CD1c-positive myeloid dendritic cell (primary cell): ENCODE measurements at regions not wholly inside any gene's neighbourhood (a gene's known extent, or its start where the extent isn't known, plus 50 kb on each side); places are given as distances from the start of the nearest gene placed in this dataset.

Source experiments
- DNase-seq: peaks from one replicate; pipeline ENCODE4 v3.0.0-alpha.2; 2016; ENCODE audit errors: extremely low spot score

DNA sequence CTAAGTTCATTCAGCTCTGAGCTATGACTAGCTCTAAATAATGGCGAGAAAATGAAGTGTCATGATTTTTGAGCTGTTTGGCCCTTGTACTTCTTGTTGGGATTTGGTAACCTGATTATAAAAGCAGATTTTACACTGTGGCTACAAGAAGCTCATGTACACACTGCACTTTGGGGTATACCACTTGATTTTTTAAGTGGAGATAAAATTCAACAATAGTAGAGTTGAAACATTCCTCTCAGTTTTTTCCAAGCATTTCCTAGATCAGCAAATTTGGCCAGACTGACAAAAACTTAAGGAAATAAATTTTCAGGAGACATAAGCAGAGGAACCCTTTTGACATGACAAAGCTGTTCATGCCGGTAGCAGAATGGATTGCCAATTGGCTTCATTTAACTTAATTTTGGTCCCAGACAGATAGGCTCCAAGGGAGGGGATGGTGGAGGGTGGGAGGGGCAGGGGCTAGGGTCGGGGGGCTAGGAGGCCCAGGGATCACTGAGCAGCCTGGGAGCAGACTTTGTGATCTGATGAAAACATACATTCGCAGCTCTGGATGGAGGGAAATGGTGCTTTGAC, 575.9 kb downstream of the METTL15 start:
- no peak for DNase-seq

DNA sequence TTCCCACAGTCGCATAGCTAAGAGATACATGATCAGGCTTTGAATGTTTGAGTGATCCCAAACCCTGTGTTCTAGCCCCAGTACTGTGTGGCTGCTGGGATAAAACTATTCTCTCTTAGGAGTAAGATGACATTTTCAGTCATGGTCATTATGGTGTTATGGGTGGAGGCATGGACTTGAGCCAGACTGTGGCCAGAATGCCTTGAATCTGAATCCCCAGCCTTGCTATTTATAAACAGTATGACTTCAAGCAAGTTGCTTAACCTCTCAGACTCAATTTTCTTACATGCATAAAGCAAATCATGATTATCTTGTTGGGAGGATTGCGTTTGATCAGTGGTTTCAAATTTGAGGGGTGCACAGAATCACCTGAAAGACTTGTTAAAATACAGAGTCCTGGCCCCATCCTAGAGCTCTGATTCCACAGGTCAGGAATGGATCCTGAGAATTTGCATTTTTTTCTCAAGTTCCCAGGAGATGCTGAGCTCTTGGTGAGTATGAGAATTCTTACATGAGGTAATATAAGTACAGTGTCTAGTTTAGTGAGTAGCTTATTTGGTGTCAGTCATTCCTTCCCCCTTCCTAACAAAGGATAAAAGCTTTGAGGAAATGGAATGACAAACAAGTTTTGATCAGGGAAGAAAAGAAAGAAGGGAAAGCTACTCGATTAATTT, 571.7 kb downstream of the METTL15 start:
- no peak for DNase-seq

DNA sequence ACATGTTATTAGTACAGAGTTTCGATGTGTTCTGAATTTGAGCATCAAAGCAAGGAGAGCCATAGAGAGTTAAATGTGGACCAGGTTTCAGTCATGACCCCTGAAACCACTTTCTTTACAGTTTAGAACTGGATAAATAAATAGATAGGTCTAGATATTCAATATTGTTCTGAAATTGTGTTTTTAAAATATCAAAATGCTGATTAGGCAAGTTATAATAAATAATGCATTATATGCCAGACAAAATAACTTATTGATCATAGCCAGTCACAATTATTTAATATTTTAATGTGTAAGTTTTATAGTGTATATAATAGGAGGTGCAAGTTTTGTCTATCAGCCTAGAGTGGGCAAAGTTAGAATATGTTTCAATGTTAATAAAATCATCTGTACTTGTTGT, 569.5 kb downstream of the METTL15 start:
- DNase-seq: no peak

DNA sequence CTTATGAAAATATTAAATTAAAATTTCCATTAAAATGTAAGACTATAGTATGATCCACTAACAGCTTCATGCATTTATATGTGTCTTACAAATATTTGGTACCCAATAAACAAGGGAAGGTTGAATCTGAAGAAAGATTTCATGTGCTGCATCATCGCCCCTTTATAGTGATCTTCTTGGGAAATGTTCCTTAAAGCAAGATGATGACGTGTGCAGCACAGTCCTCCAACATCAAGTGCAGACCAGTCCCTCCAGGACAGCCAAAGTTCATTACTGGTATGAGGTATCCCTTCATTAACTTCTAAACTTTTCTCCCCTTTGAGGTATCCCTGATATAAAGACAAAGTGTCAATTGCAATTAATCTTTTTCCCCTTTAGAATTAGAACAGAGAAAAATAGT, 567.0 kb downstream of the METTL15 start:
- no peak for DNase-seq

DNA sequence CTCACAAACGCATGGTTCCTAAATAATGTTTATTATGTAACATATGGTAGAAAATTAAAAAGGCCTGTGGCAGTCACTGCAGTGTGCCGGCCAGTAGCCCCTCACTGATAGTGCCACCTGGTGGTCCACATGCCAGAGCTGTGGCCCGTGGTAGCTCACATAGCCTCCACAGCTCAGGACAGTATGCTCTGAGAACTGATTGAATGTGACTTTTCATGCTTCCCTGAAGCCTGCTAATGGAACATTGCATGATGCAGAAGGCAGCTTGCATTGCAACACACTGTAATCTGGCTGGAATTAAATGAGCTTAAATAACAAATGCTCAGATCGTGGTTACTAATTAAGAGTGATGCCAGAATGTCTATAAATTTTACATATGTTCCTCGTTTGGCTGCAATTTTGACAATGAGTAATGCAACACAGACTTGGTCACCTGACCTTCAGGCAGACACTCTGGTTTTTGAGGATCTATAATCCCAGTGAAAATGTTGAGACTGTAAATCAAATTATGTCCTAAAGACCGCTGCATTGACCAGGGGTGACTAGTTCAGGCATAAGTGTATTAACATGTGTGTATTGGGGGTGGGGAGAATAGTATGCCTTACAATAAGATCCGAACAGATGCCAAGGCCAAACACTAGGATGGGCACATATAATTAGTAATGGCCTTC, 566.4 kb downstream of the METTL15 start:
- no peak for DNase-seq

DNA sequence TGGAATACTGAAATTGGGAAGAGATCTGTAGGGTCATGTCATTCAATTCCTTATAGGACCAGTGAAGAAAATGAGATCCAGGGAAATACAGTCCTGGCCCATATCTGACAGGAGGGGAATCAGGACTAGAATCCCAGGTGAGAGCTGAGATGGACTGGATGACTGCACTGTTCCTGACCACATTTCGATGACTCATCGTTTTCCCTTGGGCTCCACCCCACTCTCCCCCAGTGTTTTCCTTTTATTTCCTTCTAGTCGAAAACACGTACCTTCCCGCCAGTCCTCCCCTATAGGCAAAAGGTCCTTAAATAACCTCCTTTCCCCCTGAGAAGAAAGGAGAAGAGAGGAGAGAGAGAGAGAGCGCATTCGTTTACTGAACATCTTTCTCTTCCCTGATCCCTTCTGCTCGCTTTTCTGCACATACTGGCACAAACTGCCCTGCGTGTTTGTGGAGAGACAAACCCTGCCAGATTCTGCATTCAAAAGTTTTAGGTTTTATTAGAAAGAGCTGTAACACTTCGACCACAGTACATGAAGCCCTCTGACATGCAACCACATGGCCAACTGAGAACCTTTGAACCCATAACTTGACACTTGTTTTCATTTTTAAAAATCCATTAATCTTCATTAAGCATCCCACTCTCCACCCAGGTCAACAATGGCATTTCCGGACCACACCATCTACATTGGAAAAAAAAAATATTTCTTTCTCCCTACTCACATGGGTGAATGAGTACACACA, 565.7 kb downstream of the METTL15 start:
- DNase-seq: no peak

DNA sequence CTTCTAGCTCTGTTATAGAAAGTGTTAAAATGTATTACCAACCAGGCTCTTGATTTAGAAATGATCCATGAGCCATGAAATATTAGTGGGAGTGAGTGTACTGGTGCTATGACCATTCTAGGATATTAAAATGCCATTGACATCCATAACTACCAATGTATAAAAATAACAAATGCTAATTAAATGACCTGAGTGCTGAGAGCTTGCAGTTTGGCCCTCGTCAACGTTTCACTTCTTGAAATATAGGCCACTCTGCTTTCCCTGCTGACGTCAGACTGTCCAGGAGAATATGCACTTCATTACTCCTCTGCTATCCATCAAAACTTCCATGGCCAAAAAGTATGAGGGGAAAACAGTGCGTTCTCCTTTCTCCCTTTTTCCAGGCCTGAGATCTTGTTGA, 563.1 kb downstream of the METTL15 start:
- DNase-seq: no peak

DNA sequence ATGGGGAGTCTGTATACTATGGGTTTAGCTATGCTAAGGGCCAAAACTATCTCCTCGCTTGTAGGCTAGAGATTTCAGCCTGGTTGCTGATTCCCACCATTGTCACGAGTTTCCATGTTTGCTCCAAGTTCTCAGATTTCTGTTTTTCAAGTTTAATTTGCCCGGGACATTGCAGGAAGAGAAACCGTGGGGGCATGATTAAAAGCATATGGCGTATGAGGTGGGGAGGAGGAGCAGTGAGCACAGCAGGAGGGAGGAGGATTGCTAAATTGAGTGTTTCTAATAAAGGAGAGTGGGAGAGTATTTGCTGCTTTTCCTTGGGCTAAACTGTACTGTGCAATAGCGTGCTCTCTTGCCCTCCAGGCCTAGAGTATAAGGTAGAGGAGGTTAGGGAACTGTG, 558.4 kb downstream of the METTL15 start:
- DNase-seq: no peak

DNA sequence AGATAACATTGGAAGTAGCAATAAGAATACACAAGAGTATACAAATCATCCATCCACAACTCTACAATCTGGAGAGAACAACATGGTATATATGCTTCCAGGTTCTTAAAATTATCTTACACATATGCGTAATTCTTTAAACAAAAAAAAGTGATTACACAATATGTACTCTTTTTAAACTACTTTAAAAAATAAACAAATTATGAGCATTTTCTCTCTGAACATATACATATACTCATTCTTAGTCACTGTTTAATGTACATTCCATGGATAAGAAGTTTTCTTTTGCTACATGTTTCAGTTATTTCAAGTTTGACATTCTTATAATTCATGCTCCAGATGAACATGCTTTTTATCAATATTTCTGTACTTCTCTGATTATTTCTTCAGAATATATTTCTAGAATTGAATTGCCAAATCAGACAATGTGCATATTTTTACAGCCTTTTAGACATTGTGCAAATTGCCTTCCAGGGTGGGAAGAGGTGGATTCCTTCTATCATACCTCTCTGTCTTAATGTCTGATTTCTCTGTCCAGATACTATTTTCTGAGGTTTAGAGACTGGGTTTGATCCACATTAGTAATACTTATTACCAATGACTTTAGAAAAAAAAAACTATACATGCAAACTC, 551.6 kb downstream of the METTL15 start:
- no peak for DNase-seq

DNA sequence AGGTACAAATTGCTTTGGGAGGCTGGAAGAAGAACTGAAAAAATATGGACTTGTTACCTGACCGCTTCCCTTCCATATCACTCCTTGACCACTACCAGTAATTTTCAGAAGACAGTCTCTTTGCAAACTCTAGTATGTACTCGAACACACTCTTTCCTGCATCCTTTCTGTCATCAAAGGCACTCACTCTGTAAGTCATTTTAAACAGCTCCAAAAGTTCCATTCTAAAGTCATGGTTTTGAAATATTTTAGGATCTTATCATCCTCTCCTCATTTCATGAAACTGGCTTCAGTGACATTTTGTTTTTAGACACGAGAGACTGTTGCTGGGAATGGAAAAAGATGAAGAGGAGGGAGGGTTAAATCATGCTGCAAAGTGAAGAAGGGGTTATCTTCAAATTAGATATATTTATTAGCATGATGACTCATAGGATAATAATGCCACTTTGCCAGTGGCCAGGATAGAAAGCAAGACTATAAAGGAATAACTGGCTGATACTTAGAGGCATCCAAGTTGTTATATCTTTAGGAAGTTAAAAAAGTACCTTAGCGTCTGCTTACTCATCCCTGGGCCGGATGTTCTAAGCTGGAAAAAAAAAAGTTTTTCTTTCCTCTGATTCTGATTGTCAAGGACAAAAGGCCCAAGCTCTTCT, 549.3 kb downstream of the METTL15 start:
- no peak for DNase-seq

DNA sequence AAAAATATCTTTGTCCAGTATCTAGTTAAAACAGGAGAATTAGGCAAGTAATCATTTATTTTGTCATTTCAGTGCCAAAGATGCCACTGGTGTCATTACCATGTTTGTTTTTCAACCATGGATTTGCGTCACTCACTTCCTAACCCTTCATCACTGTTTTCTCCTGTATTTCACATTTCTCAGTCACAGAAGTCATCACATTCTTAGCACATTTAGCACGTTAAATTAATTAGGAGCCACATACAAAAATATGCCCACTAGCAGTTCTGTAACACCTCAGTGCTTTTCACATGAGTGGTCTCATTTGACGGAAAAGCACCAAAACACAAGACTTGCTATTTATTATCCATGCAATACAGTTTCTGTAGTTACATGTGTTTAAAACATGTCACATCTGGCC, 546.0 kb downstream of the METTL15 start:
- no peak for DNase-seq

DNA sequence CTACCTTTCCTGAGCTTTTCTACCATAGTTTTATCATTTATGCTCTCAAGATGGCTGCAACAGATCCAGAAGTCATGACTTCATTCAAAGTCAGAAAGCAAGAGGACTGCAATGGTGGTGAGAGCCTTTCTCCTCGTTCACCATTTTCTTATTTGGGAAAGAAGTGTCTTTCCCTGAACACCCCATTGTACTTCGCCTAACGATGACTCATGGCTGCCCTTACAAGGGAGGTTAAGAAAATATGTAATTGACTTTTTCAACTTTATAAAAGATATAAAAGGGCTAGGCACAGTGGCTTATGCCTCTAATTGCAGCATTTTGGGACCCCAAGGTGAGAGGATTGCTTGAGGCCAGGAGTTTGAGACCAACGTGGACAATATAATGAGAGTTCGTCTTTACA, 541.7 kb downstream of the METTL15 start:
- no peak for DNase-seq

DNA sequence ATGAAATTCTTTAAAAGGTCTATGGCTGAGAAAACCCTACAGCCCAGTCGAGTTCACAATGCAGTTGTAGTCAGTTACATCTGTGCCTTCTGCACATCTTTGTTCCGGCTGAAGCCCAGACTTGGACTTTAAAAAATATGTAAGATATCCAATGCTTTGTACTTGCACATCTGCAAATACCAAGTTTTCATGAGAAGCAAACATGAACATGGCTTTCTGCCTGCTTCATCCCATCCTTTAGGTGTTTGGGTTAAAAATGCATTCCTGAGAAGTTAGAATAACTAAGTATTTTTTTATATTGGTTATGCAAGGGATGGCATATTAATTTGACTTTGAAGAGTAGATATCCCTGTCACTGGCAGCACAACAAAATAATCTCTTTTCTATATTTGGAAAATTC, 528.4 kb downstream of the METTL15 start:
- DNase-seq: no peak

DNA sequence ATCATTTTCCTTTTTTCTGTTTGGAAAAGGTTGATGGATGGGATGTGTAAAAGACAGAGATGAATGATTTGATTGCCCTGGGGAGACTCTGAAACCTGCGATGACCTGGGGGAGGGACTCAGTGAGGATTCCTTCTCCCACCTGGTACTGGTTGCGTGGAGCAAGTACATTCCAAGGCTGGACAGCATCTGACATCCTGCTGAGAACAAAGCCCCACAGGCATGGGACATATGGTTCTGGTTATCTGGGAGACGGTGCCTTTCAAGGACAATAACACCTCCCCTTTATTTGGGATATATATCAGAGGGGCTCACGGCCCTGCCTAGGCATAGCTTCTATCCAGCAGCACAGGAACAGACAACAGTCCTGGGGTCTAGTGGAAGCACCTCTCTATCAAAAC, 527.8 kb downstream of the METTL15 start:
- DNase-seq: no peak

DNA sequence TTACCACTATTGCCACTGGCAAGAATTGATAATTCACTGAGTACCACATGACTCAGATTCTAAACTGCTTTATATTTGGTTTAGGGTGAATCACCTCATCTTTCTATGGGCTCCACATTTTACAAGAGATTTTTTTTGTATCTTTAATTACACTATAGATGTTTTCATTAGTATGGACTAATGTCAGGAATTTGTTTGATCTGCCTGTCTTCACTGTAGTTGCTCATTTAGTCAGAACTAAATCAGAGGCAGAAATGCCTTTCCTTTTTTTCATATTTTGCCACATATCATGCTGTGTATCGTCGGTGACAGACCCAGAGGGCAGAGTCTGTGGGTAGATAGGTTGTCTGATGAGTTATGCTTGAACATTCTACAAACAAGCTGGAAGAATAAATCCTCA, 524.1 kb downstream of the METTL15 start:
- DNase-seq: no peak

DNA sequence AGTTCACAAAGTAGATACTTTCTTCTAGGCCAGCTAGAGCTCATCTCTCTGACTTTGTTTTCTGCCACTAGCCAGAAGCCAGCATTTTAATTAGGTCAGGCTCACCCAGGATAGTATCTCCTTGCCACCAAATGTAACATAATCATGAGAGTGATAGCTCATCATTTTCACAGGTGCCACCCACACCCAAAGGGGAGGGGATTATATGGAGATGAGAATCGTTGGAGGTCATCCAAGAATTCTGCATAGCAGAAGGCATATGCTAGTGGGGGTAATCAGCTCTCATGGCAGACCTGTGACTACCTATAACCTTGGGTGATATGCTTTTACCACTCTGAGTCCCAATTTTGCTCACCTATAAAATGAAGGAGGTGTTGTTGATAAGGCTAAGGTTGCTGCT, 523.0 kb downstream of the METTL15 start:
- no peak for DNase-seq

DNA sequence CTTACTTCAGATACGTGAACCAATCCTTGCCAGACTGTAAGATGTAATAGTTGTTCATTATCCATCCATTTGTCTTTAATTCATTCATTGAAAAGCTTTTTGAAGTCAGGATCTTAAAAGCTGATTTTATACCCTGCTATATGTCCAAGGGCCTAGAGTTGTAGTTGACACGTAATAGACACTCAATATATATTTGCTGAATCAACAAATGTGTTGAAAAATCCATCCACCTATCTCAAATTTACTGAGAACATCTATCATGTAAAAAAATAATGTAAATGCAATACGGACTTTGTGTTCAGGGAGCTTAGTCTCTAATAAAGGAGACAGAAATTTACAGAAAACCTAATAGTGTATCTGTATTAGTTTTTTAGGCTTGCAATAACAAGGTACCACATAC, 521.0 kb downstream of the METTL15 start:
- no peak for DNase-seq

DNA sequence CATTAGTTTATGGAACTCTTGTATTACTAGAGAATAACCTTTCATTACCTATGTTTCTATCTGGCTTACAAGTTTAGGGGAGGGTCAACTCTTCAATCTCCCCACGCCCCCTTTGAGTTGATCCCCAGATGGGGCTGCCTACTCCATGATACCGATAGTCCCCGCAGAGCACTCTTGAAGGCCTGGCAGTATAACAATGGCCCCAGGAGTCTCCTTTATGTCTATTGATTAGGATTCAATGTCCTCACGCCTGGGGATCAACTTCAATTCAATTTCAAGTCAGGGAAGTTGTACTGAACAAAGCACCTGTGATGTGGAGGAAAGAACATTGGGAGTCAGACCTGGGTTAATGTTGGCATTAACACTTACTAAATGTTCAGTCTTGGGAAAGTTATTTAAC, 520.2 kb downstream of the METTL15 start:
- no peak for DNase-seq

DNA sequence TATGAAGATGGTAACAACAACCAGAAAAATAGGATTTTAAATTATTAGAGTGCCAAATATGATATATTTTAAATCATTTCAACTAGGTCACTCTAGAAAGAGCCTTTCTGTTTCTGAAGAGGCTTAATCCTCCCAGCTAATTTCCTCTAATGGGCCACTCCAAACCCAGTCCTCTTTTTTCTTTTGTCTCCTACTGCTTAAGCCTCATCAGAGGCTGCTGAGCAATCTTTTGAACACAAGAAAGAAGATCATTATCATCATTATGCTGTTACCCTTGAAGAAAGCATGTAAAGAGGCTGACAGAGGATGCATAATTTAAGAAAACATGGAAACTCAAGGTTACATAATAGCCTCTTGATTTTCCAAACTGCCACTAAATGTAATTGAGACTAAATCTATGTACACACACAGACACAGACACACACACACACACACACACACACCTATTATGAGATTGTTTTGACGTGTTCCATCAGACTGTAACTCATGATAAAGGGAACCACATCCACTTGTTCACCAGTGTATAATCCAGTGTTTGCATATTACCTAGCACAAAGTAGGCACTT, 519.6 kb downstream of the METTL15 start:
- DNase-seq: no peak

DNA sequence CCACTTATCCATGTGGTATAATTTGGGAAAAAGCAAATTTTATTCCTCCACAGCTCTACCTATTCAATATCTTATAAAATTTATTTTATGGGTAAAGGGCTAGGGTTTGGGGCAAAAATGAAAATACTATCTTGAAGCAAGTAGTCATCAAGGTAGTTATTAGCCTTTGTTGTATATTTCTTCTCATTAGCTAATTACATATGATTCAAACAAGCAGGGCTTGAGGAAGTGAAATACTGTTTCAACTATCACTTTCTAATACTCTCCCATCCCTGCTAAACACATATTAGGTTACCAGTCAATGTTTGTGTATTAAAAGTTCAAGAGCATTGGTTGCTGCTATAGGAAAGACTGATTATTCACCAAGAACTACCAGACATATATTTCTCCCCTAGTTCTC, 517.3 kb downstream of the METTL15 start:
- DNase-seq: no peak

DNA sequence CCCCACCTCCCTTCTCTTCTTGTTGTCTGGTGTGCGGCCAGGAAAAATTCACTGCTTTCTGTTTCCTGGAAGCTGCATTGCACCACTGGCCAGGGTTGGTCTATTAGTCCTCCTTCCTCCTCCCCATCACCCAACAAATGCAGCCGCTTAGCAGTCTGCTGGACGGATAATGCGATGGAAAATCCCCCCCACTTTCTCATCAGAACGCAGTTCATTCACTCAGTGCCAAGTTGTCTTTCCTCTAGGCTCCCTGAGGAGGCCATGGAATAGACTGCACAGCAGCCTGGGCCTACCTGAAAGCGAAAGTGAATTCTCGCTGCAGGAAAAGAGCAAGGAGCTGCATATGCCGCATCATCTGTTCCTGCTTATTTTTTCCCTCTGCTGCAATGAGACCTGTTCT, 513.6 kb downstream of the METTL15 start:
- no peak for DNase-seq
